Right renal cortex interstitium (tissue), 3 donors: ENCODE measurements at regions not wholly inside any gene's neighbourhood (a gene's known extent, or its start where the extent isn't known, plus 50 kb on each side); places are given as distances from the start of the nearest gene placed in this dataset.

Experiments used
- DNase-seq, 3 donors: peaks; one replicate each; pipeline ENCODE4 v3.0.0-alpha.2; 2013; ENCODE audit warnings: low read depth in 3 of 3, low spot score in 2 of 3

GRCh38 chr2:164306872-164307271 lies 314.4 kb downstream of the GRB14 start:
- no peak for DNase-seq

GRCh38 chr2:164302786-164303185 lies 318.5 kb downstream of the GRB14 start:
- DNase-seq, result no peak

- DNase-seq, result no peak
Measured at GRCh38 chr2:164288235-164288634, 333.0 kb downstream of the GRB14 start.

DNA sequence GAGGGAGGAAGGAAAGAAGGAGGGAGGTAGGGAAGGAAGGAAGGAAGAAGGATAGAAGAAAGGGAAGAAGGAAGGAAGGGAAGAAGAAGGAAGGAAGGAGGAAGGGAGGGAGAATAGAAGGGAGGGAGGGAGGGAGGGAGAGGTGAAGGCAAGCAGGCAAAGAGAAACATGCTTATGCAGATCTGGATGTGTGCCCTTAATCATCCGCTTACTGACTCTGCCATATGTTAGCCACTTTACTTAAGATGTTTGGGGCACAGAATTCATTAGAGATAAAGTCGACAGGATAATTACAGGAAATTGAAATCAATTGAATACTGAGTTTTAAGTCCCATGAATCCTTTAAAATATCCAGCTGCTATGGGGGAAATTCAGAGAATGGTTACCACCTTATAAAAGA lies 334.2 kb downstream of the GRB14 start:
- DNase-seq, result no peak

DNA sequence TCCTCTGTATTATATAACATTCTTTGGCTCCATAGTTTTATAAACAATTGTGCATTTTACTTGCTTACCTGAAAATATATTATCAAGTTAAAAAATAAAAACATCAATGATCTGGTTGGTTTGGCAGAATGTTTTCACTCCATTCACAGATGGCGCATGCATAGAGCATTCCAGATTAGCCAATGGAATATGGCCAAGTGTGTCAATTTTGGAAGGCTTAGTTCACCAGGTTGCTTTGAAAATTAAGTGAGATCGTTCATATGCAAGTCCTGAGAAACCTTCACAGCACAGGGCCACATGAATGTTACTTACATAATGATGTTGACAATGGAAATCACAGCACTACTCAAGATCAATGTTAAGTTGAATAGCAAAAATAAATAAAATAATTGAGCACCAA lies 335.7 kb downstream of the GRB14 start:
- DNase-seq, result no peak

DNA sequence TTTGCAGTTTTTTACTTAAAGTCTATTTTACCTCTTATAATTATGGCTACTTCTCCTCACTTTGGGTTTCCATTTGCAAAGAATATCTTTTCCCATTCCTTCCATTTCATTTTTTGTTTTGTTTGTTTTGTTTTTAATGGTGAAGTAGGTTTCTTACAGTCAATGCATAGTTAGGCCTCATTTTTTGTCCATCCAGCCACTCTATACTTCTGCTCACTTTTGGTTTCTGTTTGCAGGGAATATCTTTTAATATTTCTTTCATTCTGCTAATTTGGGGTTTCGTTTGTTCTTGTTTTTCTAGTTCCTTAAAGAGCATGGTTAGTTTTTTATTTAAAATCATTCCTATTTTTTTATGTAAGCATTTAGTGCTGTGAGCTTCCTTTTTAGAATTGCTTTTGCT lies 339.4 kb downstream of the GRB14 start:
- DNase-seq, result no peak

GRCh38 chr2:164275659-164276058 lies 345.6 kb downstream of the GRB14 start:
- DNase-seq, result no peak

DNA sequence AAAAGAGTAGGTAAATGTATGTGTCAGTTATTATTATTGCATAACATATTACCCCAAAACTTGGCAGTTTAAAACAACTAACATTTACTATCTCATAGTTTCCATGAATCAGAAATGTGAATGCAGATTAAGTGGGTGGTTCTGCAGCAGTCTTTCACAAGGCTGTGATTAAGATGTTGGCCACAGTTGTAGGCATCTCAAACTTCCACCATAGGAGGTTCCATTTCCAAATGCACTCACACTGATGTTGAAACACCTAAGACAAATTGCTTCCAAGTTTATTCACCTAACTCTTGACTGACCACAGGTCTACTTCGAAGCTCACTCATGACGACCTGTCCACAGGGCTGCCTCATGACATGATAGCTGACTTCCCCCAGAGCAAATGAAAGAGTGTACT lies 360.8 kb downstream of the GRB14 start:
- DNase-seq, result no peak

DNA sequence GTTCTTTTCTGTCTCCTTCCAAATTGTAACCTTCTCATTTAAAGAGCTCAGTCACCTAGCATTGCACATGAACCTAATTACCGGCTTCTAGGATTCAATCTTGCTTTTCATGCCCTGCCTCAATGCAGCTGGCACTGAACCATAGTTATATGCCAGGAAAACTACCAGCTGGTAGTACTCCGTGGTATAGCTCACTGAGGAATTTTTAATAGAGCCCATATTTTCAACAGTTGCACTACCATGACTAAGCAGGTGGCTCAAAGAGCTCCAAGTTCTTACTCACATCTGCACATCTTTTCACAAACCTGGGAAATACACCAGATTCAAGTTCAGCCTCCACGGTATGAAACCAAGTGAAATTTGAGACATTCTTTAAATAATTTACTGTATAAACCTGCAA lies 363.5 kb downstream of the GRB14 start:
- DNase-seq, result no peak

- no peak for DNase-seq
Measured at GRCh38 chr2:164252568-164253287, 368.6 kb downstream of the GRB14 start.

- no peak for DNase-seq
Measured at GRCh38 chr2:164243315-164243714, 378.0 kb downstream of the GRB14 start.

DNA sequence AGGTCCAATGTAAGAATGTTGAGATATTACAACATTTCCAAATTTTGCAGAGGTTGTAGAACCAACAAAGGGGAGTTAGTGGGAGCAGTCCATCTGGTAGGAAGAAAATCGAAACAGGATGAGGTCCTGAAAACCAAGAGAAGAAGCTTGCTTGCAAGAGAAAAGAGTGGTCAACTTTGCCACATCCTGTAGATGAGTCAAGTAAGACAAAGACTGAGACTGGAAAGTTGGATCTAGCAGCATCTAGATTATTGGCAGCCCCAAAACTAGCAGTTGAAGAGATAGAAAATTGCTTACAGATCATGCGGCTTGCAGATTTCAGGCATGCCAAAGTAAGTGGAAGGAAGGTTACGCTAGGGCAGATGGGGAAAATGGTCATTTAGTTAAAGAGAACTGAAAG lies 378.9 kb downstream of the GRB14 start:
- no peak for DNase-seq

DNA sequence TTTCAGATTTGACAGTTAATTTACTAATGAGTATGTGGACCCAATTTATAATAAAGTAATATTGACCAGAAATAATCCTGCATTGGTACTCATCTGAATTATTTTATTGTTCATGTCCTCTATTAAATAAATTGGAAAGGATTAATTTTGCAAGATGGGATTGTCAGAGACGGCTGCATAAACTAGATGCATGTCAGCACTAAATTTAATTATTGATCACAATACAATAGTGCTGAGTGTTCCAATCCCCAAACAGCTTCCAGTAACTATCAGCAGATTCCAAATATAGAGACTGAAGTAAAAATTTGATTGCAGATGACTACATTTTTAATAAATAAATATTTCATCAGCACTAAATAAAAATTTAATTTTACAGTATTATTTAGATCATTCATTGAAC lies 387.2 kb downstream of the GRB14 start:
- no peak for DNase-seq

DNA sequence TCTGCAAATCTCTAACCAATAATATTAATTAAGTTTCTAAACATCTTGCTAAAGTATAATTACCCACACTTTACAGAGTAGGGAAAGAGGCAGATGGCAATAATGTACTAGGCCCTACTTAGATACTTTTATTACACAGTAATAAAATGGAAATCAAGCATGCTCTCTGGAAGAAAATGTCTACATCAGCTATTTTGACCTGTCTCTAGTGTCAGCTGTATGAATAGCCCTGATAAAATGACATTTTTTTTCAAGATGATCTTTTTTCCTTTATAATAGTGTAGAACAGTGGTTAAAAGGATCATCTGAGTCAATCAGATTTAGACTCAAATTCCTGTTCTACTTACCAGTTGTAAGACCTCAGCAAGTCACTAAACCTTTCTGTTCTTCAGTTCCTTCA lies 397.3 kb downstream of the GRB14 start:
- DNase-seq, result no peak

DNA sequence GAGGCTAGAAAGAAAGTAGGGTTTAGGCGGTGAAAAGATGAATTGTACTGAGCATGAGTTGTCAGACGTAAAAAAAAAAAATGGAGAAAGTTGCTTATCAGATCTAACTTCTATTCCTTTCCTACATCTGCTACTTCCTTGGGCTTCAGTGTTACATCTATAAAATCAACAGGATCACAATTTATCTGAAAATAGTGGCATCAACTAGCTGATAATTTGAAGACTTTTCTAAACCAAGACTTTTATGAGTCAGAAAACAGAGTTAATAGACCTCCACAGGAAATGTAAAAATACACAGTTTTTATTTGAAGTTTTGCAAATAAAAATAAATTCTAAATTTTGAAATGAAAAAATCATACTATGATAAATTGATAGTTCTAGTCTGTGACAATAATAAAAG lies 399.8 kb downstream of the GRB14 start:
- no peak for DNase-seq

DNA sequence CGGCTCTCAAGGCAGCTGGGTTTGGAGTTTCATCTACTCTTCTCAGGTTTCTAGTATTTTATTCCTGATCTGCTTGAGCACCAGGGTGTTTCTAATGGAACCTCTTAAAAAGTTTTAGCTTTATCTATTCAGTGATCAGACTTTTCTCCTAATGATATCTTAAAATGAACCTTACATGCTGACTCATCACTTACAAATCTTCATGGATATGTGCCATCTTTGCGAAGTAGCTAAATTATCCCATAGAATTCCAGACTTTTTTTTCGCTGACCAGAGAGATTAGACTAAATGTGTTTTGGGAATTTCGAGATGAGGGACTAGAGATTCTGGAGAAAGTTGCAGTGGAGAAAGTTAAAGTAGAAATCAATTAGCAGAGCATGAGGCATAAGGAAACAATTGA lies 401.0 kb downstream of the GRB14 start:
- DNase-seq, result no peak

DNA sequence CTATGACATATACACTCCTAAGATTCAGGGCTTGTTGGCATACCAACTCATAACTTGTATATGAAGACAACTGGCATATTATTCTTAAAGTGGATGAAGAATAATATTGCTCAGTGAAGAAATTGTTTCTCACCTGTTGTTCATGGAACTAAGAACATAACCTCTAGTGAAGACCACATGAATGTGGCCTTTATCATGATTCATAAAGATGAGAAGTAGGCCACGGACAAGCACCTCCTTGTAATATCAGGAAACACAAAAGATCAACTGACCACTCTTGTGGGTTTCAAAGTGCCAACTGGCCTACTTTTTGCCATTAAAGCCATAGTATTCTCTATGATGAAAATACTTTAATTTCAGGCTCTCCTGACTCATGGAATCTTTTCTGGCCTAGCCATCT lies 407.4 kb downstream of the GRB14 start:
- no peak for DNase-seq

GRCh38 chr2:164205347-164205746 lies 415.9 kb downstream of the GRB14 start:
- no peak for DNase-seq

- no peak for DNase-seq
Measured at GRCh38 chr2:164203131-164203530, 418.2 kb downstream of the GRB14 start.

GRCh38 chr2:164198256-164198655 lies 423.0 kb downstream of the GRB14 start:
- DNase-seq, result no peak

- DNase-seq, result no peak
Measured at GRCh38 chr2:164190700-164191099, 430.6 kb downstream of the GRB14 start.

GRCh38 chr2:164189851-164190250 lies 431.4 kb downstream of the GRB14 start:
- DNase-seq, result no peak

DNA sequence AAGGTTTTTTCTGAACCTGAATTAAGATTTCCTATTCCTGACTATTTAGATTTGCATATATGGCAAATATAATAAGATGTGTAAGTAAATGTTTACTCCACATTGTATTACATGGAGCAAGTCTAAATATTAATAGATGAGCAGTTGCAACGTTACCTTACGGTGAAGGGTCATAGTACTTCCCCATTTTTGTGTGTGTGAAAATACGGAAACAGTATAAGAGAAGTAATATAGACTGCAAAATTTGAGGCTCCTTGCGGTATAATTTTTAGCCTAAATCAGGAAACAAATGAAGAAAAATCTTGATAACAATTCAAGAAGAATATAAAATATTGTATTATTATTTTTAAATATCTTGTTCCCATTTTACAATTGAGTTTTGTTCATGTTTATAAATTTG lies 434.2 kb downstream of the GRB14 start:
- no peak for DNase-seq
